ENCODE measurements at regions not wholly inside any gene's neighbourhood (a gene's known extent, or its start where the extent isn't known, plus 50 kb on each side); places are given as distances from the start of the nearest gene placed in this dataset.
"Not testable (repeated sequence)": the region's sequence is repeated elsewhere in the genome, so short reads cannot be mapped to it uniquely, and the experiment has no call there.

GRCh38 chr1:100628631-100629081 lies 90.7 kb downstream of the GPR88 start:
- DNase-seq = no peak

- no peak for DNase-seq
Measured at GRCh38 chr1:100629391-100629790, 90.2 kb upstream of the VCAM1 start.

- no peak for DNase-seq
Measured at GRCh38 chr1:100631015-100631551, 88.5 kb upstream of the VCAM1 start.

GRCh38 chr1:100642826-100643225 lies 76.7 kb upstream of the VCAM1 start:
- DNase-seq = no peak

GRCh38 chr1:100643471-100644196 lies 75.9 kb upstream of the VCAM1 start:
- DNase-seq = no peak

- no peak for DNase-seq
Measured at GRCh38 chr1:100646001-100646400, 73.5 kb upstream of the VCAM1 start.

GRCh38 chr1:100649146-100649545 lies 70.4 kb upstream of the VCAM1 start:
- DNase-seq = no peak

GRCh38 chr1:100657876-100658715 lies 61.4 kb upstream of the VCAM1 start:
- DNase-seq = no peak

- DNase-seq = no peak
Measured at GRCh38 chr1:100658716-100659026, 60.9 kb upstream of the VCAM1 start.

- DNase-seq = no peak
Measured at GRCh38 chr1:100661176-100661575, 58.4 kb upstream of the VCAM1 start.

GRCh38 chr1:100668494-100668893 lies 51.0 kb upstream of the VCAM1 start:
- not testable (repeated sequence) for DNase-seq
